ENCODE measurements at regions not wholly inside any gene's neighbourhood (a gene's known extent, or its start where the extent isn't known, plus 50 kb on each side); places are given as distances from the start of the nearest gene placed in this dataset.

DNA sequence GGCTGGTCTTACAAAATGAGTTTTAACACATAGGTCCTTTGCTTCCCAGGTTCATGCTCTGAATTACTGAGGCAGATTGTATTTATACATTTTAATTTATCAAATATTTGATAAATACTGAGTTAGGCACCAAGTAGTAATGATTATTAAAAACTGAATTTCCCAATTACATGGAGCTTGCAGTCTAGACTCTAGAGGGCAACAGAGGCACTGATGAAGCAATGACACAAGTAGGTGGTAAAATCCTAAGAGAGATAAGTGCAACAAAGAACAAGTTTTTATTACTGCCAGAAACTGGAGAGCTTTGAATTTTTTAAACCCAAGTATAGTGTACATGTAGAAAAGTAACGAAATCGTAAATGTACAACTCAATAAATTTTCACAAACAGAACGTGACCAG is 406.2 kb upstream of the RARB start (continued):
- no peak for TF ChIP-seq RBBP5 (IDR thresholded peaks at IDR 0.05; ENCODE audit: borderline replicate concordance, low read depth, low read length)
- peak; percentile 88 for TF ChIP-seq CEBPB (IDR thresholded peaks at IDR 0.05; ENCODE audit: low read depth, low read length)
- TF ChIP-seq, protein P1, sequence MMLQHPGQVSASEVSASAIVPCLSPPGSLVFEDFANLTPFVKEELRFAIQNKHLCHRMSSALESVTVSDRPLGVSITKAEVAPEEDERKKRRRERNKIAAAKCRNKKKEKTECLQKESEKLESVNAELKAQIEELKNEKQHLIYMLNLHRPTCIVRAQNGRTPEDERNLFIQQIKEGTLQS (IDR thresholded peaks at IDR 0.05; ENCODE audit: insufficient read depth, low read depth, low read length), result no peak
- TF ChIP-seq ASH2L (IDR thresholded peaks at IDR 0.05; ENCODE audit: low read length), result no peak
- peak; percentile 60 to 68 for TF ChIP-seq RAD21 (IDR thresholded peaks at IDR 0.05 in 1 of 2, conservative IDR thresholded peaks at IDR 0.05 in 1 of 2; ENCODE audit: low read depth in 2 of 2, low read length in 2 of 2)
- TF ChIP-seq CTCF (IDR thresholded peaks at IDR 0.05; ENCODE audit: control extremely low read depth in 1 of 3, insufficient read depth in 1 of 3, low read depth in 1 of 3, low read length in 3 of 3), result peak in 2 of 3 experiments; percentile 35 to 50; a peak in 2 of 4 replicates
- no peak for TF ChIP-seq MAFK (IDR thresholded peaks at IDR 0.05; ENCODE audit: low read depth, low read length)
- no peak for TF ChIP-seq NANOG (IDR thresholded peaks at IDR 0.05; ENCODE audit: insufficient read depth, low read depth, low read length, poor library complexity, severe bottlenecking)
- TF ChIP-seq HDAC6 (IDR thresholded peaks at IDR 0.05; ENCODE audit: low read depth, low read length), result no peak
- TF ChIP-seq TBP (IDR thresholded peaks at IDR 0.05; ENCODE audit: low read depth, low read length), result no peak
- TF ChIP-seq BRCA1 (IDR thresholded peaks at IDR 0.05; ENCODE audit: low read depth, low read length), result no peak

All from H1 (cell line).